ENCODE measurements at regions not wholly inside any gene's neighbourhood (a gene's known extent, or its start where the extent isn't known, plus 50 kb on each side); places are given as distances from the start of the nearest gene placed in this dataset.

DNA sequence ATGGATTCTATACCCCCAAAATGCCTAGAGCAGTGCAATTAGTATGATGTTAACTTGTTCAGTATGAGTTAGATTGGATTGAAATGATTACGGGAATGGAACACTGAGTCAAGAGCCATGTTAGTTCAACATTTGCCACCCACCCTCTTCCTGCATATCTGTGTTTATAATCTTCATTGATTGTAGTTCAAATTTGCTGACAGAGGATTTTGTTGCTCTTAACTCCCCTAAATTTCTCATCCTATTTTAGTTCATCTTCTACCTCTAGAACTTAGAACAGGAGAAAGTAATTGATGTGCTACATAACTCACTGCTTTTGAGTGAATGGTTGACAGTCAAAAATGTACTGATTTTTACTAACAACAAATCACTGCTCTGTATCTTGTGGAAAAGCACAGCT, 673.5 kb upstream of the NRXN1 start:
- no peak overlapping the region for H3K4me3 Mint-ChIP-seq
- DNase-seq (ENCODE audit: low spot score in 2 of 2) (no peak), ATAC-seq (no peak)
- no peak overlapping the region for H3K27ac Mint-ChIP-seq
- H3K9me3 Mint-ChIP-seq: peaks cover 19% of the 10 kb centered on the region
- no peaks in the 10 kb centered on the region for H3K4me1 Mint-ChIP-seq
- no peaks in the 10 kb centered on the region for H3K36me3 Mint-ChIP-seq

GRCh38 chr2:51698021-51698420, 666.1 kb upstream of the NRXN1 start:
- ATAC-seq: no peak
- Mint-ChIP-seq H3K27ac (no peak overlapping the region), H3K4me1 (no peaks in the 10 kb centered on the region), H3K36me3 (no peaks in the 10 kb centered on the region), H3K9me3 (peaks cover 7% of the 10 kb centered on the region), H3K4me3 (no peak overlapping the region)
- DNase-seq (ENCODE audit: low spot score in 2 of 2): no peak

- Mint-ChIP-seq H3K27ac (no peak overlapping the region), H3K4me3 (no peak overlapping the region), H3K9me3 (peaks cover 3% of the 10 kb centered on the region), H3K4me1 (no peaks in the 10 kb centered on the region), H3K36me3 (no peaks in the 10 kb centered on the region)
- DNase-seq (ENCODE audit: low spot score in 2 of 2) (no peak), ATAC-seq (no peak)
These were observed 665.2 kb upstream of the NRXN1 start for GRCh38 chr2:51697095-51697494.

GRCh38 chr2:51695531-51695930, 663.6 kb upstream of the NRXN1 start:
- no peaks in the 10 kb centered on the region for H3K4me1 Mint-ChIP-seq
- H3K4me3 Mint-ChIP-seq: no peak overlapping the region
- ATAC-seq: no peak
- H3K27ac Mint-ChIP-seq: no peak overlapping the region
- peaks cover 3% of the 10 kb centered on the region for H3K9me3 Mint-ChIP-seq
- no peak for DNase-seq (ENCODE audit: low spot score in 2 of 2)
- no peaks in the 10 kb centered on the region for H3K36me3 Mint-ChIP-seq

DNA sequence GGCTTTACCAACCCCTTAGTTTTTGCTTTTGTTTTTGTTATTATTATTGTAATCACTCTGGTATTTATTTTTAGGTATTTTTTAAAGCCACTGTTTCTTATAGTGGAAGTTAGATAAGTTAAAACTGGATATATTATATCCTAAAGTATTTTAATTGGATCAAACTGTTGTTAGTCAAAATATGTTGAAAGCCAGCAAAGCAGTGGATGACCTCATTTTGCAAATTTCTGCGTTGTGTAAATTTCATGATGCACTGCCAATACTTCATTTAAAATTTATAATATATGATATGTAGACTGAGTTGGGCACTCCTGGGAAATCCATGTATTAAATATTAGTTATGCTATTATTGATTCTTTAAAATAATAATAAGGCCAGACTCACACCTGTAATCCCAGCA, 661.7 kb upstream of the NRXN1 start:
- Mint-ChIP-seq H3K4me3 (no peak overlapping the region), H3K27ac (no peak overlapping the region), H3K36me3 (no peaks in the 10 kb centered on the region), H3K9me3 (peaks cover 3% of the 10 kb centered on the region), H3K4me1 (no peaks in the 10 kb centered on the region)
- ATAC-seq (no peak), DNase-seq (ENCODE audit: low spot score in 2 of 2) (no peak)

- no peak overlapping the region for H3K4me3 Mint-ChIP-seq
- H3K4me1 Mint-ChIP-seq: no peaks in the 10 kb centered on the region
- no peaks in the 10 kb centered on the region for H3K36me3 Mint-ChIP-seq
- ATAC-seq: no peak
- H3K9me3 Mint-ChIP-seq: peaks cover 11% of the 10 kb centered on the region
- no peak for DNase-seq (ENCODE audit: low spot score in 2 of 2)
- H3K27ac Mint-ChIP-seq: no peak overlapping the region
These were observed 649.9 kb upstream of the NRXN1 start for GRCh38 chr2:51681854-51682253.

- Mint-ChIP-seq H3K4me3 (no peak overlapping the region), H3K36me3 (no peaks in the 10 kb centered on the region), H3K9me3 (peaks cover 3% of the 10 kb centered on the region), H3K4me1 (no peaks in the 10 kb centered on the region), H3K27ac (no peak overlapping the region)
- ATAC-seq: no peak
- no peak for DNase-seq (ENCODE audit: low spot score in 2 of 2)
These were observed 641.7 kb upstream of the NRXN1 start for GRCh38 chr2:51673628-51674027.

DNA sequence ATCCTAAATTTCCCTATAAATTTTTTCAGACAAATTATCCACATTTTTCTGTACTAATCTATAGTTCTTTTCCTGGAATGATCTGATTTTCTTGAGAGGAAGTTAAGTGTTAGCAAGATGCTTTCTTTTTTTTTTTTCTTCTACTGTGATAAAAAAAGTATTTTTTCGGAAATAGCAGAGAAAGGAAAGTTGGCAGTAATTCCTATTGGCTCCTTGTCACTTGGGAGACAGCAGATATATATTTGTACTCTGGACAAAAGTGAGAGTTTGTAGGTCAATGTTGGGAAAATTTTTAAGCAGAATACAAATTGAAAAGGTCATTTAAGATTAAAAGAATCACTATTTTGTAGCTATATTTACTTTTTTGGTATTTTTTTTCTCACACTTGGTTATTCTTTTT, 635.7 kb upstream of the NRXN1 start:
- no peak overlapping the region for H3K27ac Mint-ChIP-seq
- H3K4me1 Mint-ChIP-seq: no peaks in the 10 kb centered on the region
- ATAC-seq: no peak
- H3K9me3 Mint-ChIP-seq: no peaks in the 10 kb centered on the region
- no peak overlapping the region for H3K4me3 Mint-ChIP-seq
- no peaks in the 10 kb centered on the region for H3K36me3 Mint-ChIP-seq
- DNase-seq (ENCODE audit: low spot score in 2 of 2): no peak

DNA sequence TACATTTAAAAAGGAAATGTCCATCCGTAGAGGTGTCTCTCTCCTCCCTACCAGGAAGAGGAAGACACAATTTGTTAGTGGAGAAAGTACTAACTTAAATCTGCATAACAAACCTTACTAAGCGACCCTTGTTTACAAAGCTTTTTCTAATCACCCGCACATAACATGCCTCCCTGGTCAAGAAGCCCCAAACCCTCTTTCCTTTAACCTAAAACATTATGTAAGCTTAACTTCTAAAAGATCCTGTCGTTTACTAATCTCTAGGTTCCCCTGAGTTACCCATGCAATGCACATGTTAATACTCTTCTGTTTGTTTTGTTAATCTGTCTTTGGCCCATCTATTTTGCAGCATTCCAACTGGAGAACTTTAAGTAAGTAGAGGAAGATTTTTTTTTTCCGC, 630.3 kb upstream of the NRXN1 start:
- Mint-ChIP-seq H3K4me3 (no peak overlapping the region), H3K9me3 (no peaks in the 10 kb centered on the region), H3K36me3 (no peaks in the 10 kb centered on the region), H3K4me1 (no peaks in the 10 kb centered on the region), H3K27ac (no peak overlapping the region)
- ATAC-seq (no peak), DNase-seq (ENCODE audit: low spot score in 2 of 2) (no peak)

- ATAC-seq (no peak), DNase-seq (ENCODE audit: low spot score in 2 of 2) (no peak)
- Mint-ChIP-seq H3K36me3 (no peaks in the 10 kb centered on the region), H3K9me3 (peaks cover 9% of the 10 kb centered on the region), H3K27ac (no peak overlapping the region), H3K4me1 (no peaks in the 10 kb centered on the region), H3K4me3 (no peak overlapping the region)
These were observed 625.9 kb upstream of the NRXN1 start for GRCh38 chr2:51657849-51658248.

- H3K4me1 Mint-ChIP-seq: no peaks in the 10 kb centered on the region
- DNase-seq (ENCODE audit: low spot score in 2 of 2): no peak
- no peaks in the 10 kb centered on the region for H3K36me3 Mint-ChIP-seq
- no peak for ATAC-seq
- H3K4me3 Mint-ChIP-seq: no peak overlapping the region
- H3K27ac Mint-ChIP-seq: no peak overlapping the region
- H3K9me3 Mint-ChIP-seq: peaks cover 14% of the 10 kb centered on the region
These were observed 618.8 kb upstream of the NRXN1 start for GRCh38 chr2:51650769-51651168.

- DNase-seq (ENCODE audit: low spot score in 2 of 2): no peak
- Mint-ChIP-seq H3K4me1 (no peaks in the 10 kb centered on the region), H3K36me3 (no peaks in the 10 kb centered on the region), H3K9me3 (peaks cover 14% of the 10 kb centered on the region), H3K27ac (no peak overlapping the region), H3K4me3 (no peak overlapping the region)
- ATAC-seq: no peak
These were observed 617.4 kb upstream of the NRXN1 start for GRCh38 chr2:51649366-51649765.

GRCh38 chr2:51638811-51639210, 606.9 kb upstream of the NRXN1 start:
- no peaks in the 10 kb centered on the region for H3K4me1 Mint-ChIP-seq
- no peaks in the 10 kb centered on the region for H3K36me3 Mint-ChIP-seq
- peaks cover 16% of the 10 kb centered on the region for H3K9me3 Mint-ChIP-seq
- ATAC-seq: no peak
- no peak overlapping the region for H3K4me3 Mint-ChIP-seq
- DNase-seq (ENCODE audit: low spot score in 2 of 2): no peak
- H3K27ac Mint-ChIP-seq: no peak overlapping the region

DNA sequence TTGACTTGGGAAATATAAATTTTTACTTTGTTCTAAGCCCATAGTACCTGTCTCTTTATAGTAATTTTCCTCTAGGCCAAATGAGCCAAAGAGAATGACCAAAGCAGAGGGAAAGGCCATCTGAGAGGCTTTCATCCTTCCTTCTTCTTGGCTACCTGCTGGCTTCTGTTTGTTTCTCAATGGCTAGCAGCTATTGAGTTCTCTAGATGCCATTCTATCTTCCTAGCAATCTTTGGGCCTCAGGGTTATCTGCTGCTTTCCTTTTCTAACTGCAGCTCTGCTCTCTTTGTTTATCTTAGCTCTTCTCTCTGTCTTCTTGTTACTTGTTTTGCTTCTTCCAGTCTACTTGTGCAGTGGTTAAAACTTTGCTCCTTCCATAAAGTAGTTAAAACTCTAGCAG, 601.1 kb upstream of the NRXN1 start:
- DNase-seq (ENCODE audit: low spot score in 2 of 2): no peak
- no peak overlapping the region for H3K27ac Mint-ChIP-seq
- ATAC-seq: no peak
- no peaks in the 10 kb centered on the region for H3K4me1 Mint-ChIP-seq
- H3K36me3 Mint-ChIP-seq: no peaks in the 10 kb centered on the region
- peaks cover 7% of the 10 kb centered on the region for H3K9me3 Mint-ChIP-seq
- no peak overlapping the region for H3K4me3 Mint-ChIP-seq

DNA sequence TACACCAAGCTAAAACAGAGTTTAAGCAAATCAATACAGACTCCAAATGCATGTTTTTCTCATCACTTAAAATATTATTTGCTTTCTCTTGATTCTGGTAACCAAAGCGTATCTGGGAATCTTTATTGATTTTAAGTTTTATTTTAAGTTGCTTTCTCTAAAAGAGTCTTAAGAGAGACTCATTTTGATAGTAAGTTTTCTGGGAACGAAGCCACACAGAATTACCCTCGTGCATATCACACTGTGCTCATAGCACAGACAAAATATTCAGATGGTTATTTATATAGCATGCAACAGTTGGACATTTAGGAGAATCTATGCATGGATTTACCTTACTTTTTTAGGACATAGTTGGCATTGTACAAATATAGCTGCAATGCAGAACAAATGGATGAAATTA, 597.5 kb upstream of the NRXN1 start:
- DNase-seq (ENCODE audit: low spot score in 2 of 2) (no peak), ATAC-seq (no peak)
- no peak overlapping the region for H3K4me3 Mint-ChIP-seq
- H3K4me1 Mint-ChIP-seq: no peaks in the 10 kb centered on the region
- no peaks in the 10 kb centered on the region for H3K36me3 Mint-ChIP-seq
- H3K9me3 Mint-ChIP-seq: peaks cover 6% of the 10 kb centered on the region
- H3K27ac Mint-ChIP-seq: no peak overlapping the region

DNA sequence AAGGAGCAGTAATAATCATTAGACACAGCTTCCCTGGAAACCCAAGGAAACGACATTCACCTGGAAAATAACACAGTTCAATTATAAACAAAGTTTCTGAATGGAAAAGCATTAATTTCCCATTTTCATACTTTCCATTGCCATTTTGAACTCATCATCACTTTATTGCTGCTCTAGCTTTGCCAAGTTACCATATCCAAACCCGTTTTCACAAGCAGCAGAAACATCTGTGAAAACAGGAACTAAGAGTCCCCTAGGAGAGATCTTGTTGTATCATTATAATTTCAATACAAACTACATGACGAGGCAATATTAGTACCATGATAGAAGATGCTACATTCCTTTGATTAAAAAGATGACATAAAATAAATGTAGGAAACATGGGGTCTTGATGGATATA, 597.0 kb upstream of the NRXN1 start:
- Mint-ChIP-seq H3K9me3 (peaks cover 6% of the 10 kb centered on the region), H3K4me3 (no peak overlapping the region), H3K4me1 (no peaks in the 10 kb centered on the region), H3K36me3 (no peaks in the 10 kb centered on the region), H3K27ac (no peak overlapping the region)
- ATAC-seq: no peak
- no peak for DNase-seq (ENCODE audit: low spot score in 2 of 2)

DNA sequence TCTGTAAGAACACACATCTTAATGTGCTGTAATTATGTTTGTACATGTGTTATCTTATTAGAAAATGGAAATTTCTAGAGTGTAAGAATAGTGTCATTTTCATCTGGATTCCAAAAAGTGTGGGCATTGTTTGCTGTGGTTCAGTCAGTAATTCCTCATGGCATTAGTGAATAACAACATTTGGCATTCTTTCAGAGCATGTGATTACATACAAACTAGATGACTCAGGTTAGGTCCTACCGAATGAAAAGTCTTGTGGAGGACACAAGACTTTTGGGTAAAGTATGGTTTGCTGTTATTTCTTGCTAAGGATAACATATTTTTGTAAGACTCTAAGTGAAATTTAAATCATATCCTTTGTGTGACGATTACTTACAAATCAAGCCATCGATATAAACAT, 593.1 kb upstream of the NRXN1 start:
- H3K27ac Mint-ChIP-seq: no peak overlapping the region
- DNase-seq (ENCODE audit: low spot score in 2 of 2): no peak
- peaks cover 15% of the 10 kb centered on the region for H3K9me3 Mint-ChIP-seq

More for the DNA sequence above, 593.1 kb upstream of the NRXN1 start:
- ATAC-seq: no peak
- Mint-ChIP-seq H3K36me3 (no peaks in the 10 kb centered on the region), H3K4me3 (no peak overlapping the region), H3K4me1 (no peaks in the 10 kb centered on the region)

Data from stimulated activated effector memory CD8-positive, alpha-beta T cell treated with anti-CD3 and anti-CD28 coated beads, Interleukin-12 subunit alpha, Interleukin-12 subunit beta, amount 100 ng/mL, for 72 hours (primary cell).